Pancreas (tissue), 10 donors: ENCODE measurements at regions not wholly inside any gene's neighbourhood (a gene's known extent, or its start where the extent isn't known, plus 50 kb on each side); places are given as distances from the start of the nearest gene placed in this dataset.

ENCODE experiments used
- ATAC-seq, 4 donors: fragments of 200-7000 bp; cut with Tn5 transposase; one replicate each; pipeline versions ENCODE4 v1.8.0 to v1.9.1; 2020; ENCODE audit warnings: mild to moderate bottlenecking in 4 of 4, moderate library complexity in 4 of 4
- DNase-seq, 6 donors: peaks; one replicate each; pipeline ENCODE4 v3.0.0-alpha.2; 2020
- FAIRE-seq: peaks from 2 replicates; lab custom pipeline; 2012; peaks lifted over from hg19 to GRCh38; lab: Jason Lieb, UNC
- H3K27ac ChIP-seq, 4 donors: fragments of 200-600 bp; sonication (generic); 1 replicate in 3 of 4; 2 replicates in 1 of 4; pipeline versions ENCODE4 v1.5.0 to v1.8.0; 2020
- H3K27me3 ChIP-seq, 4 donors: fragments of 200-600 bp; one replicate each; pipeline ENCODE4 v1.8.0; 2021
- H3K36me3 ChIP-seq, 3 donors: fragments of 200-600 bp; sonication (generic) in 1 of 3; one replicate each; pipeline versions ENCODE4 v1.5.0 to v1.8.0; 2020 to 2021
- H3K4me1 ChIP-seq, 3 donors: fragments of 200-600 bp; one replicate each; pipeline ENCODE4 v1.8.0; 2021
- H3K4me3 ChIP-seq, 4 donors: fragments of 200-600 bp; sonication (generic) in 2 of 4; one replicate each; pipeline versions ENCODE4 v1.5.0 to v1.8.0; 2020 to 2021
- H3K9me3 ChIP-seq, 4 donors: fragments of 200-600 bp; one replicate each; pipeline ENCODE4 v1.8.0; 2021
- CTCF ChIP-seq, 4 donors: fragments of 200-600 bp; sonication (generic) in 3 of 4; IDR thresholded peaks; one replicate each; pipeline versions ENCODE4 v1.5.0 to v1.8.0; 2021; ENCODE audit warnings: antibody characterized with exemption in 4 of 4
- WGBS, 2 donors: extraction: QIAGEN DNeasy Blood & Tissue Kit; methylation state at CpG; one replicate each; pipeline ENCODE4 v1.1.7; 2013; 5-methylcytosine and 5-hydroxymethylcytosine counted together
- intact Hi-C, 3 donors: fragments of 100-400 bp; cut with DNase I; formaldehyde crosslinking; loops; one replicate each; pipeline versions ENCODE4 v1.11.1 to v1.14.2; 2022
- donor health status: healthy with polysubstance abuse.
- donor health status: DM: no; HTN: no; CAD: no; lungs with moderate emphysema.
- donor health status: DM: no; HTN: no; CAD: no.
- donor health status: control.
- donor health status: control.
- donor health status: Bipolar disorder and iron deficiency.
- donor health status: DM: yes; HTN: yes; CAD: no.
- donor health status: DM: no; HTN: no; CAD: no.
- donor health status: DM: no; HTN: no; CAD: no.
- donor health status: DM: yes; HTN: yes; CAD: no.

- TF ChIP-seq CTCF (IDR thresholded peaks at IDR 0.05): no peak
- H3K27ac ChIP-seq: no peak overlapping the region
- no peak for FAIRE-seq
- no peak overlapping the region for H3K4me3 ChIP-seq
- no peaks in the 10 kb centered on the region for H3K4me1 ChIP-seq
- no peak for ATAC-seq
- no peaks in the 10 kb centered on the region for H3K27me3 ChIP-seq
- H3K9me3 ChIP-seq: no peaks in the 10 kb centered on the region
- no peak for DNase-seq
- 76 to 83% methylated on average over 10 of the region's 10 CpGs for WGBS, 2 donors
- no peaks in the 10 kb centered on the region for H3K36me3 ChIP-seq
- intact Hi-C loops: no loop called here
Observed at GRCh38 chr4:117831060-117831683, 203.1 kb upstream of the NDST3 start.

GRCh38 chr4:117835566-117835965, 198.7 kb upstream of the NDST3 start:
- H3K27me3 ChIP-seq: no peaks in the 10 kb centered on the region
- DNase-seq: no peak
- intact Hi-C loops: no loop called here
- H3K4me1 ChIP-seq: no peaks in the 10 kb centered on the region
- 87 to 98% methylated on average over 4 to 10 of the region's 10 CpGs for WGBS, 2 donors
- FAIRE-seq: no peak
- no peak overlapping the region for H3K4me3 ChIP-seq
- H3K9me3 ChIP-seq: no peaks in the 10 kb centered on the region
- H3K36me3 ChIP-seq: no peaks in the 10 kb centered on the region
- no peak for ATAC-seq
- TF ChIP-seq CTCF (IDR thresholded peaks at IDR 0.05): no peak
- H3K27ac ChIP-seq: no peak overlapping the region

- intact Hi-C loops: no loop called here
- Histone ChIP-seq H3K4me1 (no peaks in the 10 kb centered on the region), H3K27me3 (no peaks in the 10 kb centered on the region), H3K4me3 (no peak overlapping the region), H3K36me3 (no peaks in the 10 kb centered on the region), H3K9me3 (no peaks in the 10 kb centered on the region), H3K27ac (no peak overlapping the region)
- ATAC-seq (no peak), FAIRE-seq (no peak), DNase-seq (no peak)
- TF ChIP-seq CTCF (IDR thresholded peaks at IDR 0.05): no peak
- WGBS, 2 donors: 71 to 98% methylated on average over 1 of the region's 1 CpG
Observed at GRCh38 chr4:117844594-117844993, 189.7 kb upstream of the NDST3 start.

GRCh38 chr4:117845270-117845669, 189.0 kb upstream of the NDST3 start:
- H3K27ac ChIP-seq: no peak overlapping the region
- FAIRE-seq: no peak

More at GRCh38 chr4:117845270-117845669, 189.0 kb upstream of the NDST3 start:
- ATAC-seq (no peak), DNase-seq (no peak)
- Histone ChIP-seq H3K36me3 (no peaks in the 10 kb centered on the region), H3K27me3 (no peaks in the 10 kb centered on the region), H3K9me3 (no peaks in the 10 kb centered on the region), H3K4me3 (no peak overlapping the region), H3K4me1 (no peaks in the 10 kb centered on the region)
- 64 to 68% methylated on average over 1 of the region's 1 CpG for WGBS, 2 donors
- TF ChIP-seq CTCF (IDR thresholded peaks at IDR 0.05): no peak
- intact Hi-C loops: no loop called here
